Stimulated activated CD4-positive, alpha-beta T cell treated with anti-CD3 and anti-CD28 coated beads, Interleukin-15, amount 100 ng/mL, for 1 hour (primary cell): ENCODE measurements at regions not wholly inside any gene's neighbourhood (a gene's known extent, or its start where the extent isn't known, plus 50 kb on each side); places are given as distances from the start of the nearest gene placed in this dataset.
"Not testable (repeated sequence)": the region's sequence is repeated elsewhere in the genome, so short reads cannot be mapped to it uniquely, and the experiment has no call there.

ENCODE experiments used
- DNase-seq, 2 donors: peaks; one replicate each; pipeline ENCODE4 v3.0.0-alpha.2; 2020; ENCODE audit warnings: low read depth in 1 of 2, low spot score in 1 of 2

DNA sequence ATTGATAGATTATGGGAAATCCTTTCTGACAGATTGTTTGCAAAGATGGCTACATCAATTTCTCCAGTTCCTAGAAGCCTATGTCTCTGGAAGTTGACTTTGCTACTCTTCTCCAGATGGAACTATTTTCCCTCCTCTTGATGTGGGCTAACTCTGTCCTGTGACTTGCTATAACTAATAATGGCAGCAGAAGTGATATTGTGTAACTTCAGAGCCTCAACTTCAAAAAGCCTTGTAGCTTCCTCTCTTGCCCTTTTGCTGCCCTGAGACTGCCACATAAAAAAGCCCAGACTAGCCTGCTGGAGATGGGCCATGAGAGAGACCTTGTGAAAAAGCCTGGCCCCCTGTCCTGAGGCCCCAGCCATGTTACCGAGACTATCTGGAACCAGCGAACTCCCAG is 210.7 kb upstream of the SLC7A11 start:
- DNase-seq: no peak

DNA sequence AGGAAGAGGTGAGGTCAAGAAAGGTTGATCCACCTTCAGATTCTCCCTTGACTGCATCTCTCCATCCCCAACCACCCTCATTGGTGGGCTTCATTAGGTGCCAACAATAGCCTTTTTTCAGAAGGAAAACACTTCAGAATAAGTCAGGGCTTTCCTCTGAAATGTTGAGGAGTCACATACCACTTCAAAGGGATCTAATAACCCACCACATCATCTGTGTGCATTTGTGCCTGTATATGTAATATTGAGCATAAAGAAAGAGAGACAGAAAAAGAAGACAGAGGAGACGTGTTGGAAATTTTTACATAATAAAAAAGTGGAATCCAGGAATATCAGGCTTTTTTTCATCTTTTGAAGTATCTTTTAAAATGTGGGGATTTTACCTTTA is 209.1 kb upstream of the SLC7A11 start:
- DNase-seq: no peak

DNA sequence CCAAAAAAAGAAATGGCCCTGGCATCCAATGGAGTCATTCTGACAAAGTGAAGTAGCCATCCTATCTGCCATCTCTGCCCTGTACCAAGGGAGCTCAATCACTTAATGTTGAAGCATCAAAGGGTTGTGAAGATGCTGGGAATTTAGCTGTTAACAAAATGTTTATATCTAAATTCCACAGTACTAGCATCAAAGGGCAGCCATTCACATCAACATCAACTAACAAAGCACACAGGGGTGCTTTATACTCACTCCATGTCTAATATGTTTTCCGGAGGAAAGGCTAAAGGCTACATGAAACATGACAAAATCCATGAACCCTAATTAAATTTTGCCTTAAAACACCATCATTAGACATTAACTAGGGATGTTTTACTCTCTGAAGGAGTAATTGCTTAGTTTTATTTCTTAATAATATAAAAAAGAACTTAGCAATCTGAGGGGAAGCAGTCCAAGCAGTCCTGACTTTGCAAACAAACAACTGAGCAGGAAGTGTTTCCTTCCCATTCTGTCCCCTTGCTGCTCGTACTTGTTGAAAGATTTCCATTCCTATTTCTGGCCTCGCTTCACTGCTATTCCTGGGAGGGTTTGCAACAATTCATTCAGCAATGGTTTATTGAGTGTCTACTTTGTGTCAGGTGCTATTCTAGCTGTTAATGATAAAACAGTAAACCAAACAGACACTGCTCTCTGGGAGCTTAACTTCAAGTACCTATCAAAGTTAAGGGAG is 208.6 kb upstream of the SLC7A11 start:
- no peak for DNase-seq

DNA sequence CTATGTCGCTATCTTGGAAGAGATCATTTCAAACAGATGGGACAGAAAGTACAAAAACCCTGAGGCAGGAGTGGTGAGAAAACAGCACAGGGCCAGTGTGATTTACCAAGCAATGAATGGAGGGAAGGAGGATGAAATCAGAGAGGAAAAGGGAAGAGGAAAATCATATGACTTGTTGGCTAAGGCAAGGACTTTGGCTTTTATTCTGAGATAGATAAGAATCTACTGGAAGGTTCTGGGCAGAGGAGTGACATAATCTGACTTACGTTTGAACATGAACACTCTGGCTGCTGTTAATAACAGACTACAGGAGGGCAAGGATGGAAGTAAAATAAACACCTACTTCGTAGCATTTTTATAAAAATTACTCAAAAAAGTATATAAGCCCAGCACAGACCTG is 207.8 kb upstream of the SLC7A11 start:
- no peak for DNase-seq

DNA sequence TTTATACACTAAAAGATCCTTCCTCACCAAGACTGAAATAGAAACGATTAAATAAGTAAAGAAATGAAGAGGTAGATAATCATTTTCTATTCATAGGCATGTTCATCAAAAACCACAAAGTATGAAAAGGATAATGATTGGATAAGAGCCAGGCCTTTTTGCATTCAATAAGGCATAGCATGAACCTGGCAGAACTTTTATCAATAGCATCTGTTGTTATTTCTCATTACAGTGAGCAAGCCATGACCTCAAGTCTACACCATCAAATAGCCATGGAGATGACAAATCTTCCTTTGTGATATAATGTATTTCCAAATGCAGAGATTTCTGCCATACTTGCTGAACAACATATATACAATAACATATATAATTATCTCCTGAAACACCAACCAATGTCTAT is 206.0 kb upstream of the SLC7A11 start:
- DNase-seq: no peak

DNA sequence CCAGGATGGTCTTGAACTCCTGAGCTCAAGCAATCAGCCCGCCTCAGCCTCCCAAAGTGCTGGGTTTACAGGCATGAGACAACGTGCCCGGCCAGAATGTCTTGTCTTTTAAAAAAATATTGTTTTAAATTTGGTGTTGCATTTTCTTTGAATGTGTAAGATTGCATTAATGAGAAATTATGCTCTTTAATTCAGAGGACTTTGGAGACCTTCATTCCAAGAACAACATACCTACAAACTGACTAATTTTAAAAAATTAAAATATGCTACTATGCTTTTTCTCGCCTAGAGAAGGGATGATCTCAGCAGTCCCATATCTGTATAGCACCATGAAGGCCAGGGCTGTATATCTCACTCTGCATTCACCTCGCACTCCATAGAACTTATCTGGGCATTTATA is 204.3 kb upstream of the SLC7A11 start:
- DNase-seq: no peak

DNA sequence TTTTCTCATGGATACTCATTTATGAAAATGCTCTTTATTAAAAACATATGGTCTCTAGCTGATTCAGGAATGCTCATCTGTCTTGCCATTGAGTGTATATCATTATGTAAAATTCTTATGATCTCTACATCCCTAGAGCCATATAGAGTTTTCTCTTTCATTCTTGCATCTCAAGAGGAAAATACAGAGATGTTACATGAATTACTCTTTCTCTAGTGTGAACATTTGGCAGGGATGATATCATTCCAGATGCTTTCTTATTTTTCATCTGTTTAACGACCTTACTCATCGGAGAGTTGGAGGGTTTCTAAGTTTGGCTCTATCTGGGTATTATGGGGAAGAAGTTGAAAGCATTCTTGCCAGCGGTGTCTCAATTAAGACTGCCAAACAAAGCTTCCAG is 202.9 kb upstream of the SLC7A11 start:
- DNase-seq: no peak

DNA sequence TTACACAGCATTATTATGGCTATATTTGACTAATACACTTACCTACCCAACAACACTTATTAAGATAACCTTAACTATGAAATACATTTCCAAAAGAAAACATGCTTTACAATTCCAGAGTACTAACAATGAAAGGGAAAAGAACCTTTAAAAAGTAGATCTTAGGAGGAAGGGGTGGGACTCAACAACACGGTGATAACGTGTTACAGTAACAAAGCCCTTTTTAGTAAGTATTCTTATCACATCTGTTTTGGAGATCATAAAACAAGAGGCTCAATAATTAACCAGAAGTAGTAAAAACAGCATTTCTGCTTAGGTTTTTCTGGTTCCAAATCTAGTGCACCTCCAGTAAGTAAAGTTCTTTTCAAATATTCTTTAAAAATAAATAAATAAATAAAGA is 202.1 kb upstream of the SLC7A11 start:
- DNase-seq: no peak

DNA sequence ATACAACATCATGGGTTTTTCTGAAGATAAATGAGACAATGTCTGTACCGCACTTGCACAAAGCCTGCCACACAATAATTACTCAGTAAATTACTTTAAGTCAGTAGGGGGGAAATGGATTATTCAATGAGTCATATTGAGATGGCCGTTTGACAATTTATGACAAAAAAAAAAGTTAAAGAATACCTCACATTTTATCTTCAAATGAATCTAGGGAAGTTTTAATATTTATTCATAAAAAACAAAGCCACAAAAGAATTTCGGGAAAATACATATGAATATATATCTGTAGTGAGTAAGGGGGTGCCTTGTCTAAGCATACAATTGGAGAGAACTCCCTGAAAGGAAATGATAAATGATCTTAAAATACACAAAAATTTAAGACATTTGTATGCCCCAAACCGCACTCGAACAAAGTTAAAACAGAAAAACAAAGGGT is 197.0 kb upstream of the SLC7A11 start:
- DNase-seq: no peak

DNA sequence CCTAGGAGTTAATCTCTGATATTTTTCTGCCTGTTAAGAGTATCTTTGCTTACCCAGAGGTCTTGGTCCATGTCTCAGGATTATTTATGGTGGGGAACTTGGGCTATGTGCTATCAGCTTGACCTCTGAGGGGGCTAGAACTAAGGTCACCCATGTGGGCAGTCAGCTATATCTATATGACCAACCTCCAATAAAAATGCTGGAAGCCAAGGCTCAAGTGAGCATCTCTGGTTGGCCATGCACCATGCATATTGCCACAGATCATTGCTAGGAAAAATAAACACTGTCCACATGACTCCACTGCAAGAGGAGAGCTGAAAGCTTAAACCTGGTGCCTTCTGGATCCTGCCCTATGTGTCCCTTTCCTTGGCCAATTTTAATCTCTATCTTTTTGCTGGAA is 196.5 kb upstream of the SLC7A11 start:
- DNase-seq: no peak

DNA sequence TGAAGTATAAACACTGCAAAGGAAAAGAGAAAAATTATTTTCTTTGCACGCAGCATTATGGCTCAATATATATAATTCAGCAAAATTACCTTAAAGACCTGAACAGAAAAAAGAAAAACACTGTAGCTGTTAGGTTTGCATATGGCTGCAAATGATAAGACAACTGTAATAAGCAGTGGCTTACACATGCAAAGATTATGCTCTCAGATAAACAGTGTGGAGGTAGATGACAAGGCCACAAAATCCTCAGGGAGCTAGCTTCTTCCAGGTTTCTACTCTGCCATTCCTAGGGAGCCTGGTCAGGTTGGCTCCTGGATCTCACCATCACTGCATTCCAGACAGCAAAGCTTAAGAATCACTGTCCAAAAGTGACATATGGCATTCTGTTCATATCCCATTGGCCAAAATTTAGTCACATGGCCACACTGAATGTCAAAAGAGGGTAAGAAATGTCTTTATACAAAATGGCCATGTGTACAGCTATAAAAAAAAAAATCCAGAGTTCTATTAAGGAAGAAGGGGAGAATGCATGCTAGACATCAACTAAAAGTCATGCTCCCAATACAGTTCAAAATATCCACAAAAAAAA is 195.2 kb upstream of the SLC7A11 start:
- DNase-seq: no peak

DNA sequence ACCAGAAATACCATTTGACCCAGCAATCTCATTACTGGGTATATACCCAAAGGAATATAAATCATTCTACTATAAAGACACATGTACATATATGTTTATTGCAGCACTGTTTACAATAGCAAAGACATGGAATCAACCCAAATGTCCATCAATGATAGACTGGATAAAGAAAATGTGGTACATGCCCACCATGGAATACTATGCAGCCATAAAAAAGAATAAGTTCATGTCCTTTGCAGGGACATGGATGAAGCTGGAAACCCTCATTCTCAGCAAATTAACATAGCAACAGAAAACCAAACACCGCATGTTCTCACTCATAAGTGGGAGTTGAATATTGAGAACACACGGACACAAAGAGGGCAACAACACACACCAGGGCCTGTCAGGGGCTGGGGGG is 193.6 kb upstream of the SLC7A11 start:
- not testable (repeated sequence) for DNase-seq

DNA sequence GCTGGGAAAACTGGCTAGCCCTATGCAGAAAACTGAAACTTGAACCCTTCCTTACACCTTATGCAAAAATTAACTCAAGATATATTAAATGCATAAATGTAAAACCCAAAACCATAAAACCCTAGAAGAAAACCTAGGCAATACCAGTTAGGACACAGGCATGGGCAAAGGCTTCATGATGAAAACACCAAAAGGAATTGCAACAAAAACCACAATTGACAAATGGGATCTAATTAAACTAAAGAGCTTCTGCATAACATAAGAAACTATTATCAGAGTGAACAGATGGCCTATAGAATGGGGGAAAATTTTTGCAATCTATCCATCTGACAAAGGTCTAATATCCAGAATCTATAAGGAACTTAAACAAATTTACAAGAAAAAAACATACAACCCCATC is 192.9 kb upstream of the SLC7A11 start:
- DNase-seq: not testable (repeated sequence)

DNA sequence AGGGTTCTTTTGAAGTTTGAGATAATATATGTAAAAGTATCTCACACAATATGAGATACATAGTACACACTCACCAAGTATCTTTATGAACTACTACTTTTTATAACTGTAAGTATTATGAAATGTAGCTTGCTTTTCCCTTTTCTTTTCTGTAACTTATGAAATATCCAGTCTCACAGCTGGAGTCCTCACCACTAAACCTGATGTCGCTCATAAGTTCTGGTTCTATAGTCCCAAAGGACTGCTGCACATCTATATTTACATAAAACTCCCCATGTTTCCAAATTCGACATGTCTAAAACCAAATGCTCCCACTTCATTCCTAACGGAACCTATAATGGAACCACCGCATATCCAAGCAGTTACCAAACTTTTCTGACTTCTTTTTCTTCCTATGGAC is 186.5 kb upstream of the SLC7A11 start:
- no peak for DNase-seq

DNA sequence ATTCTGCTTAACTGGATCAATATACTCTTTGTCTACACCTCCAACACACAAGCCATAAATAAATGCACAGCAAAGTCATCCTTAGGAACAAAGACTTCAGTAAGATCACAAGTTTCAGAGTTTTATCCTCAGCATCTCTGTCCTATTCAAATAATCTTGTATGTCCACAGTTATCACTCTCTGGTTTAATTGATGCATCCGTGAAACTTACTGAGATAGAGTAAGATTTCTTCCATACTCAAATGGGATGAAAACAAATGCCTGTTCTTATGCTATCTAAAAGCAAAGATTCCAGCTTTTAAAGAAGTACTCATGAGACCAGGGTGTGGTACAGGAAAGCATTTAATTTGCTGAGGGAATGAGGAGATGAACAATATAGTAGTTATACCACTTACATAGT is 184.6 kb upstream of the SLC7A11 start:
- no peak for DNase-seq

DNA sequence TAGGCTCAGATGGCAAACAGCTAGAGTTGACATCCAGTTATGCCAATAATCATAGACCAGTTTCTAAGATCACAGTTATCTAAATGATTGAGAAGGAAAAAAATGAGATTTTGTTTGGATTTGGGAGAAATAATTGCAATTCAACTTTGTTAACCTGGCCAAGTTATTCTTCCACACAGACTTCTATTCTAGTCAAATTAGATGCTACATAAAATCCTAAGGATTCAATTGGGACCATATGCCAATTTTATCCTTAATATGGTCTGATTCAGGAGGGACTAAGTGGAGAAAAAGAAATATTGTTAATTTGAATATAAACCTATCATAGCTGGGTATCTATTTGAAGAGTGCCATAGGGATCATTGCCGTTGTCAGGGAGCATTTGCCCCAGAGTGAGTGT is 178.3 kb upstream of the SLC7A11 start:
- no peak for DNase-seq

DNA sequence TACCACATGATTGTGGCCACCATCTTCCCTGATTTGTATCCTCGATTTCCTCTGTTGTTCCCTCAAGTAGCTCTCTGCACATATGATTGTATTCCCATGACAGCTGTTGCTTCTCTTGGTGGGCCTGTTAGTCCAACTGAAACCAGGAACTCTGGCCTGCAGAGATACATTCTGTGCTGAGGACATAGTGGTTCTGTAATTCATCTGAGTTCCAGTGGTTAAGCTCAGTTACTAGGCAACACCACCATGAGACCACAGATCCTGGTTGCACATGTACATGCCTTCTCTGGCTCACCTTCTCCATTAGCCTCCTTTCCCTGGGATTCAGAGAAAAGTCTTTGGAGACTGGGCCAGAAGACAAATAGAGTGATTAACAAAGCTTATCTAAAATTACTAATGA is 172.1 kb upstream of the SLC7A11 start:
- DNase-seq: no peak

DNA sequence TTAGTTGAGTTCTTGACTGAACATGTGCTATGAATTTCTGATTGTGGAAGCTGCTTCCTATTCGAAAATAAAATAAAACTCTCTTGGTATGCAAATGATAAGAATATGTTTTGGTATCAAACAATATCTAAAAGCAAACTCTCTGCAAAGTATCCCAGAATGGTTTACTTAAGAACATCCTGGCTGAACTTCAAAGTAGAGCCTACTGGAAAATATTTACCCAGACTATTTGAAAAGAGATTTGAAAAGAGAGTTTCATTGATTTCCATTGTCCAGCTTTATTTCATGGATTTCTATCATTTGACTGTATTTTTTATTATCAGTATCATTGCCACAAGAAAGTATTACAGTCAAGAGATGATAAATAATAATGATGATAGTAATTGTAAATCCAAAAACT is 171.1 kb upstream of the SLC7A11 start:
- no peak for DNase-seq

DNA sequence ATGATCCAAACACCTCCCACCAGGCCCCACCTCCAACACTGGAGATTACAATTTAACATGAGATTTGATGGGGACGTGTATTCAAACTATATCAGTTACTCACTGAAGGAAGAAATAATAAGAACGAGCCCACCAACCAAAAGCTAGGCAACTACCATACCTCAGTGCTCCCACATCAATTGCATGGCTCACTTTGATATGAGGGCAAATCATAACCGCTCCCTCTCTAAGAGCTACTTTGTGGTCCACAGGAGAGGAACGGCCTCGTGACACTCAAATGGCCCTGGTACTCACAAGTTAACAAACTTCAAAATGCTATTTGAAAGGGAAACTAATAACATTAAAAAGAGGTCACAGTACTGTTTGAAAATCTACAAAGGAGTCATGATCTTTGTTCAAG is 170.7 kb upstream of the SLC7A11 start:
- DNase-seq: no peak

DNA sequence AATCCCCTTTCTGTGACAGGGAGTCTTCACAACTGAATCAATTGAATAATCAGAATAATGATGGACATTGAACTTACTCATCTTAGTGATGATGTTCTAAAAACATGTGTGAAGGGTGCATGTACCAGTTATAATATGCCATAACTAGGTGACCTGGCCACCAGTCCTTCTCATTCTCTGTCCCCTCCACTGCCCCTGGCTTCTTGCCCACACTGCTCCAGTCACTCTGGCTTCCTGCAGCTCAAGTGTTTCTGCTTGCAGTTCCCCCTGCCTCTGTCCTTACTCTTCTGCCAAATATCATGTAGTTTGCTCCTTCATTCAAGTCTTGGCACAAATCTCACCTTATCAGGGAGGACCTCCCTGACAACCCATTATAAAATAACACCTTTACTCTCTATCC is 168.1 kb upstream of the SLC7A11 start:
- no peak for DNase-seq

DNA sequence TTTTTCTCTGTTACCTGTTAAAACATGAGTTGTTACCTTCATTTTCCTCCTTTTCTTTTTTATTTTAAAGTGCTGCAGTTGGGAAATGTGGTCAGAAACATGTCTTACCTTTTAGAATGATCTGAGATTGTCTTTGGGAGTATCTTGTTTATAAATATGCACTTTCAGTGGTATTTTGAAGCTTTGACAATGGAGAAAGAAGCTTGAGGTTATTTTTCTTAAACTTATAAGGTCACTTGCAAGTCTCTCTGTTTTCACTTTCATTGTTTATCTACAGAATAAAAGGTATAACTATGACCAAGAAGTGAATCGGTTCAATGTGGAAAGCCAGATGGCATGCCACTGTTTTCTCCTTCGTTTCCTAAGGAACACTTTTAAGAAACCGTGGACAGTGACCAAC is 167.5 kb upstream of the SLC7A11 start:
- DNase-seq: no peak

DNA sequence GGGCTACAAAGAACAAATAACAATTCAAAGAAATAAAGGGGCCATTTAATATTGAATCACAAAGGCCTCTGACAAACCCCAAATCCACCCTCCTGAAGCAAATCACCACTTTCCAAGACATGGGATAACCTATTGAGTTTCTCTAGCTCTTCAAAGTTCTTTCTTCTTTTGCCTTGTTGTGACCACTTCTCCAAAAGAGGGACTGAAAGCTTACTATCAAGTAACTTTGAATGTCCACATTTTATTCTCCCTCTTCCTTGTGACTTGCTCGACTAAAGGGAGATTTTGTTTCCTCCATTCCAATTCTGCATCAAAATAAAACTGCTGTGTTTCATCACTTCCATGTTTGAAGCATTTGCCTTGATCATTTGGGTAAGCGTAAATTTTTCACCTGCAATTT is 166.6 kb upstream of the SLC7A11 start:
- DNase-seq: no peak

DNA sequence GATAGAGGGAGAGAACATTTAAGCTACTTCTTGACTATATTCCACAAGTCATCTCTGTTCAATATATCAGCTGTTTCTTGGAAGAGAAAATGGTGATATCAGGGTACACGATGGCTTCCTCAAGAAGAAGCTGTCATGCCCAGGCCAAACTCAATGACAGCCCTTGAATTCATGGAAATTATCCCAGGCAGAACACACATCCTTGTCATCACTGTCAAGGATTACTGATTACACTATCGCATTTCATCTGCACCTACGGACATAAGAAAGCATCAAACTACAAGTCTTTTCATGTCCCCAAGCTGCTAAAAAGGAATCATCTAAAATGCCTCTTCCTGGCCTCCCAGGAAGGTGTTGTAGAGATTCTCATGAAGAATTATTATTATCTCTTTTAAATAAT is 165.2 kb upstream of the SLC7A11 start:
- DNase-seq: no peak
